ENCODE measurements at regions not wholly inside any gene's neighbourhood (a gene's known extent, or its start where the extent isn't known, plus 50 kb on each side); places are given as distances from the start of the nearest gene placed in this dataset.

DNA sequence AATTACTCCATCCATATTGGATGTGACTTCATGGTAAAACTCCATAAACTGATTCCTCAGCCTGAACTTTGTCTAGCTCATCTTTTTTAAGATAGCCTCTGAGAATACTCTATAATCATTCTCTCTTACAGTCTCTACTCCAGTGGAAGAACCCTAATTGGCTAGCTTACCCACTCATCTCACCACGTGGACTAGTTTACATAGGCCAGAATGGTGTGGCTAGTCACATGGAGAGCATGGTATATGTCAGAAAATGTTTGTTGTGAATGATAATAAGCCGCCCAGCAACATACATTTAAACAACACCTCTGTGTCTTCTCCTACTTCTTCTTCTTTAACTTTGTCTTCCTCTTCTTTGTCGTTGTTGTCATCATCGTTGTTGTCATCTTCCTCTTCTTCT lies 389.2 kb upstream of the LRRC3B start:
- no peak for TF ChIP-seq CTCF (IDR thresholded peaks at IDR 0.05; ENCODE audit: low read depth, low read length)
- TF ChIP-seq EZH2phosphoT487 (IDR thresholded peaks at IDR 0.05; ENCODE audit: low read depth): no peak

All from OCI-LY3 (cell line).